T-helper 2 cell (primary cell): ENCODE measurements at regions not wholly inside any gene's neighbourhood (a gene's known extent, or its start where the extent isn't known, plus 50 kb on each side); places are given as distances from the start of the nearest gene placed in this dataset.

Source experiments
- DNase-seq, 5 experiments: peaks; one replicate each; pipeline versions ENCODE4 v3.0.0 to v3.0.0-alpha.2; 2012 to 2022

- DNase-seq = no peak
Observed at GRCh38 chr6:105485456-105485855, 82.6 kb upstream of the PREP start.

DNA sequence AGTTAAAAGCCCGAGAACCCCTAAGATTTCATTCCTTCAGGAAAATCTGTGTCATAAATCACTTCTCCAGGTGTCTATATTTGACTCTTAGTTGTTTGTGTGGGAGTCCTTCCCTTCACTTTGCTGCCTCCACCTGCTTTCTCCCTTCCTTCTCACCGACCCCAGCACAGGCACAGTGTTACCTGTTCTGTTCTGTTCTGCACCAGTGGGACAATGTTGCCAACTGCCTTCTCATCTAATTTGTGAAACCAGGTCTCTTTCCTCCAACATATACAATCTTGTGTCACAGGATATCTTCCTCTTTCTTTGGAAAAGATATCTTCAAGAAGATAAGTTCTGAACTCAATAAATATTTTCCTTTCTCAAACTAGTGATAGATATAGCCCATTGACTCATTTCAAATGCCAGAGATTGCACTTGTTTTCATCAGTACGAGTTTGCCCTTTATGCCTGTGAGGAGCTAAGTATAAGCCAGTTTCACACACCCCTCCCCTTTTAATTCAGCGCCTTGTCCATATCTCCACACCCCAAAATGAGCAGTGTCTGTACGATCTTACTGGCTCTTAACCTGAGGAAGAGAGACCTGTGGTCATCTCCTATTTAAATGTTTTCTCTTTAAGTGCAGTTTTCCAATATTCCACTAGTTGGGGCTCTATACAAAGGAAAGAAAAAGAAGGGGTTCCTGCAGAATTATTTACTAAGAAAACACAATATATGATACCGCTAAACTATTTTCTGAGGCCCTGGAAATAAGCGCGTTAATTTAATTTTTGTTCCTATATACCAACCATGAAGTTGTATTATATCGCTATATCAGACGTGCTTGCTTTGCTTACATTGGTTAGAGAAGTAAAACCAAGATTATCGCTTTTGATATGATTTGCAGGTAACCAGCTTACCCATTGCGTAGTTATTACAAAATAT, 81.6 kb upstream of the PREP start:
- peak in 2 of 5 experiments; percentile 36 to 79 for DNase-seq

DNA sequence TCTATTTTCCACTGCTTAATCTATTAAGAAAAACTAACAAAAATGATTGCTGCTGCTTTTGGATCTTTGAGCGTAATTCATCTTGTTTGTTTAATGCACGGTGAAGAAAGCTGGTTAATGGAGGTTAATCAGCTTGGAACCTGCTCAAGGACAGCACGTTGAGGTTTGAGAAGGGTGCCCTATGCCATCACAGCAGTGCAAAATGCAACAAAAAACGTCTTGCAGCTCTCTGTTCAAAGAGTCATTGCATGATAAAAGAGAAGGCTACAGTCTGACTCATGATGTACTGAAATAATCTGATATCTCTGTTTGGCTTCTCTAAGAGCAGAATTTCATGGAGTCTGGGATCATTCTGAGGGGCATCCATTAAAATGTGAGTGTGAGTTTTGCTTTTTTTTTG, 80.6 kb upstream of the PREP start:
- DNase-seq = peak in 1 of 5 experiments; percentile 81

GRCh38 chr6:105482921-105483320, 80.0 kb upstream of the PREP start:
- DNase-seq = no peak

- peak in 1 of 5 experiments; percentile 63 for DNase-seq
Observed at GRCh38 chr6:105482227-105482844, 79.5 kb upstream of the PREP start.

- DNase-seq = no peak
Observed at GRCh38 chr6:105476978-105477377, 74.1 kb upstream of the PREP start.

GRCh38 chr6:105474234-105474633, 71.4 kb upstream of the PREP start:
- DNase-seq = no peak

GRCh38 chr6:105469946-105470345, 67.1 kb upstream of the PREP start:
- DNase-seq = no peak

- no peak for DNase-seq
Observed at GRCh38 chr6:105468850-105469249, 66.0 kb upstream of the PREP start.

DNA sequence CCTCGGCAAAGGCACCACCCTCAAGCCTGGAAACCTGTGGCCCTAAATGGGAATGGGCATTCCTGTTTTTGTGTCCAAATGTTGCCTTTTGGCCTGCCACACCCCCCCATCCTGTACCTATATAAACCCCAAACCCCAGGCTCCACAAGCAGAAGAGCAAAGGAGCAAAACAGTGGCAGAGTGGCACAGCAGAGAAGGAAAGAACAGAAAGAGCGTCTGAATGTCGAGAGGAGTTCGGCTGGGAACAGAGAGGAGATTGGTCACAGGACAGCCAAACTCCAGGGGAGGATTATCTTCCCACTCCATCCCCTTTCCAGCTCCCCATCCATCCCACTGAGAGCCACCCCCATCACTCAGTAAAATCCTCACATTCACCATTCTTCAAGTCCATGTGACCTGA, 58.0 kb upstream of the PREP start:
- DNase-seq = no peak

DNA sequence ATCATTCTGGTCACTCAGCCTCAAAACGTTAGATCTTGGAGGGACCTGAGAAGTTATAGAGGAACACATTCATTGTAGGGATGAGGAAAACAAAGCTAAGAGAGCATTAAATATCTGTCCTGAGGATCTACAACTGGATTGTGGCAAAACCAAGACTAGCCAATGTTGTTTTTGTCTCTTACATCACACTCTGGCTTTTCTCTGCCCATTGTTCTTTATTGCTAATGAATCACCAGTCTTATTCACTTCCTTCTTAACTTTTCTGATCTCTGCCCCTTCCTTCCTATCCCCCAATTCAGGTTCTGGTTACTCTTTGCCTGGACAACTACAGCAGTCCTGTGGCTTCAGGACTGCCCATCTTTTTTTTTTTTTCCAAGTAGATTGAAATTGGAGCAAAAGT, 57.0 kb upstream of the PREP start:
- no peak for DNase-seq

DNA sequence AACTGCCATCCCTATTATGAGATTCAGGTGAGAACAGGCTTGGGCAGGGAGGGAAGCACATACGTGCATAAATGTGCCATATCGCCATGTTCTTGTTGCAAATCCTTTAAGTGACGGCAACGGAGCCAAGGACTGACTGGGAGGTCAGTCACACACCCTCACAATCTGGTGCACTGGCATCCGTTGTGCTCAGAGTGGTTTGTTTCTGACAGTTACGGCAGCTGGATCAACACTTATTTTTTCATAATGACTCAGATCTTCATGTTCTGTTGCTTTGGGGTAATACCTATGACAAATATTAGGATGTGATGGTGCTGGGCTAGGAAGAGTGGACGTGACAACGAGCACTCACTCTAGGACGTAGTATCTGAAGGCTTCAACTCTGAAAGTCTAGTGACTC, 56.2 kb upstream of the PREP start:
- peak in 3 of 5 experiments; percentile 5 to 96 (median 56) for DNase-seq

- DNase-seq = peak in 2 of 5 experiments; percentile 28 to 61
Observed at GRCh38 chr6:105458551-105458950, 55.7 kb upstream of the PREP start.

GRCh38 chr6:105458084-105458483, 55.2 kb upstream of the PREP start:
- peak in 1 of 5 experiments; percentile 48 for DNase-seq

DNA sequence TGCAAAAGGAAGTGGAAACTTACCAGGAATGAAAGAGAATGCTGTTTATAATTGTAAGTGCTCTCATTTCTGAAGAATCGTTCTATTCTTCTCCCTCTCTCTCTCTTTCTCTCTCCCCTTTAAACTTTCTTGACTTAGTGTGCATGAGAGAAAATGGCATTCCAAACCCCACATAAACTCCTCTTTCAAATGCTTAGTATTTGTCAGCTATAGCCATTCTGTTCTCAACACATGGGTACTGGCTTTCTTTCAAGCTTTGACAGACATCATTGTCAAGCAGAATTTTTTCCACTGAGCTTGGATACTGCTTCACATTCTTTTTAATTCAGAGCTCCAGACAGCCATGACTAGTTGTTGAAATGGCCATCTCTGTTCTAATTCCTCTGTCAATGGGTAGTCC, 51.1 kb upstream of the PREP start:
- DNase-seq = no peak

DNA sequence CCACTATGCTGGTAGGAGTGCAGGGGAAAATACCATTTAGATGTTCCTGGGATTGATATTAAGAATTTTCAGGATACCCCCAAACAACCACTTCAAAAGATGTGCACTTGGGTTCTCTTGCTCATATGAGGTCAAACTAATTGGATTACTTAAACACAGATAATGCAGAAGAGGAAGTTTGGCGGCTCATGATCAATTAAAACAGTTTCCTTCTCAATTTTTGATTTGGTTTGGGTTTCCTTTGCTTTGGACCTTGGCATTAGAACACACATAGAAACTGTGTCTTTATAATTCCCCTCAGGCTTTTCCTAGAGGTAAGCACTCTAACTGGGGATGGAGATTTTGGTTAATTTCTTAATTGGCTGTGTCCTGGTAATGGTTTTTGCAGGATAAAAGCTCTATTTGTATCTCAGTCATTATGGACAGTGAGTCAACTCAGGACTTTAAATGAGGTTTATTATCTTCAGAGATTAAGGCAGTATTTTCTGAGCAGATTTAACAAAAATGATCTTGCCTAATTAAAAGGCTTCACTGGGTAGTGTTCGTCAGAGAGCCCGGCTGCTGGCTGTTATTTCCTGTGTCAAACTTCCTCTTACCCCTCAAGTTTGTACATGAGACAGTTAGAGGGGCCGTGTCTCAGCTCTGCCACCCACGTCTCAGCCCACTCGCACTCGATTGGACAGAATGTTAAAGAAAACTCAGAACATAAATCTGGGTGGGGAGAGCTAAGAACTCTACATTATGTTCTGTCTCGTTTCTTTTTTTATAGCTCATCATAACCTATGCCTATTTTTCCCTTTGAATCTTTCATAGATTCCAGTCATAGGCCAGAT, 50.3 kb upstream of the PREP start:
- peak in 3 of 5 experiments; percentile 23 to 84 (median 74) for DNase-seq
